CD14-positive monocyte (primary cell): ENCODE measurements at regions not wholly inside any gene's neighbourhood (a gene's known extent, or its start where the extent isn't known, plus 50 kb on each side); places are given as distances from the start of the nearest gene placed in this dataset.

Source experiments
- DNase-seq, 3 donors: peaks; one replicate each; pipeline ENCODE4 v3.0.0-alpha.2; 2011 to 2022
- H2AFZ ChIP-seq: 2 replicates; pipeline ENCODE4 v1.6.0; 2012; ENCODE audit warnings: mild to moderate bottlenecking, low read depth, low read length, inconsistent platforms; ENCODE audit not compliant: insufficient read depth, poor library complexity, severe bottlenecking
- H3K27ac ChIP-seq, 2 donors: 1 replicate in 1 of 2; 2 replicates in 1 of 2; pipeline ENCODE4 v1.5.1; 2012 to 2013; ENCODE audit warnings: low read length in 2 of 2, control low read depth in 1 of 2, inconsistent platforms in 1 of 2, low read depth in 1 of 2, mild to moderate bottlenecking in 1 of 2
- H3K27me3 ChIP-seq, 2 donors: one replicate each; pipeline versions ENCODE4 v1.6.0 to v1.6.1; 2011 to 2013; ENCODE audit warnings: low read length in 2 of 2; ENCODE audit not compliant: control insufficient read depth in 2 of 2, insufficient read depth in 2 of 2
- H3K36me3 ChIP-seq, 2 donors: replicated peaks in 1 of 2; 1 replicate in 1 of 2; 2 replicates in 1 of 2; pipeline versions ENCODE4 v1.5.1 to v1.6.1; 2012 to 2013; ENCODE audit warnings: low read length in 2 of 2, control low read depth in 1 of 2, inconsistent platforms in 1 of 2, mild to moderate bottlenecking in 1 of 2; ENCODE audit not compliant: insufficient read depth in 2 of 2, control insufficient read depth in 1 of 2
- H3K4me1 ChIP-seq, 2 donors: 1 replicate in 1 of 2; 2 replicates in 1 of 2; pipeline versions ENCODE4 v1.5.1 to v1.6.1; 2012 to 2013; ENCODE audit warnings: low read length in 2 of 2, control low read depth in 1 of 2, inconsistent platforms in 1 of 2, mild to moderate bottlenecking in 1 of 2, moderate library complexity in 1 of 2; ENCODE audit not compliant: insufficient read depth in 2 of 2, control insufficient read depth in 1 of 2
- H3K4me2 ChIP-seq: replicated peaks from 2 replicates; pipeline ENCODE3; 2012; ENCODE audit warnings: low read length, moderate library complexity, mild to moderate bottlenecking; ENCODE audit not compliant: poor library complexity, severe bottlenecking; ENCODE audit errors: extremely low read depth
- H3K4me3 ChIP-seq, 3 experiments: fragments of 200-600 bp in 1 of 3; sonication (generic) in 1 of 3; replicated peaks in 1 of 3; 1 replicate in 2 of 3; 2 replicates in 1 of 3; pipeline ENCODE4 v1.5.1; 2011 to 2013; ENCODE audit warnings: low read length in 3 of 3, mild to moderate bottlenecking in 3 of 3, control low read depth in 2 of 3, low read depth in 2 of 3, inconsistent platforms in 1 of 3, moderate library complexity in 1 of 3
- H3K79me2 ChIP-seq: 2 replicates; pipeline ENCODE4 v1.6.0; 2012; ENCODE audit warnings: mild to moderate bottlenecking, control low read depth, inconsistent platforms, low read length, moderate library complexity; ENCODE audit not compliant: insufficient read depth
- H3K9ac ChIP-seq: 2 replicates; pipeline ENCODE4 v1.6.0; 2017; ENCODE audit warnings: low read length, mild to moderate bottlenecking; ENCODE audit not compliant: insufficient read depth, poor library complexity, severe bottlenecking
- H3K9me3 ChIP-seq, 2 donors: replicated peaks in 1 of 2; 1 replicate in 1 of 2; 2 replicates in 1 of 2; pipeline versions ENCODE4 v1.5.1 to v1.6.1; 2012 to 2013; ENCODE audit warnings: low read length in 2 of 2, control low read depth in 1 of 2; ENCODE audit not compliant: control insufficient read depth in 1 of 2, insufficient read depth in 1 of 2
- H4K20me1 ChIP-seq: 2 replicates; pipeline ENCODE4 v1.6.0; 2012; ENCODE audit warnings: mild to moderate bottlenecking, low read length, control low read depth, moderate library complexity; ENCODE audit not compliant: insufficient read depth
- H3K27ac Mint-ChIP-seq, 7 donors: one replicate each; pipeline ENCODE4 v1.8.0; 2020; ENCODE audit warnings: mild to moderate bottlenecking in 7 of 7, mixed read lengths in 7 of 7, moderate library complexity in 6 of 7, inconsistent platforms in 2 of 7
- H3K27me3 Mint-ChIP-seq, 3 donors: one replicate each; pipeline ENCODE4 v1.8.0; 2021 to 2022; ENCODE audit warnings: low read depth in 3 of 3, mild to moderate bottlenecking in 3 of 3, mixed read lengths in 3 of 3, moderate library complexity in 3 of 3, inconsistent platforms in 1 of 3
- H3K36me3 Mint-ChIP-seq, 2 donors: one replicate each; pipeline ENCODE4 v1.8.0; 2020; ENCODE audit warnings: mixed read lengths in 2 of 2, inconsistent platforms in 1 of 2, mild to moderate bottlenecking in 1 of 2
- H3K4me1 Mint-ChIP-seq: one replicate; pipeline ENCODE4 v1.8.0; 2020; ENCODE audit warnings: mild to moderate bottlenecking, mixed read lengths
- H3K4me3 Mint-ChIP-seq, 2 donors: one replicate each; pipeline ENCODE4 v1.8.0; 2020; ENCODE audit warnings: mild to moderate bottlenecking in 2 of 2, mixed read lengths in 2 of 2, moderate library complexity in 1 of 2
- H3K9me3 Mint-ChIP-seq, 7 donors: one replicate each; pipeline ENCODE4 v1.8.0; 2020 to 2022; ENCODE audit warnings: mixed read lengths in 7 of 7, mild to moderate bottlenecking in 6 of 7, moderate library complexity in 6 of 7, inconsistent platforms in 2 of 7
- WGBS: methylation state at CpG from one replicate; pipeline ENCODE4 v1.1.5; 2013; ENCODE audit warnings: missing lambda C conversion rate; ENCODE audit not compliant: insufficient coverage; 5-methylcytosine and 5-hydroxymethylcytosine counted together
- intact Hi-C, 2 donors: fragments of 100-400 bp; cut with micrococcal nuclease; formaldehyde crosslinking; loops; one replicate each; pipeline versions ENCODE4 v1.15.0 to v1.15.1; 2023
- TF ChIP-seq, protein P1 (sequence below): fragments of 200-600 bp; IDR thresholded peaks from one replicate; pipeline ENCODE4 v1.8.0; 2022; ENCODE audit warnings: antibody characterized with exemption, mild to moderate bottlenecking

DNA sequence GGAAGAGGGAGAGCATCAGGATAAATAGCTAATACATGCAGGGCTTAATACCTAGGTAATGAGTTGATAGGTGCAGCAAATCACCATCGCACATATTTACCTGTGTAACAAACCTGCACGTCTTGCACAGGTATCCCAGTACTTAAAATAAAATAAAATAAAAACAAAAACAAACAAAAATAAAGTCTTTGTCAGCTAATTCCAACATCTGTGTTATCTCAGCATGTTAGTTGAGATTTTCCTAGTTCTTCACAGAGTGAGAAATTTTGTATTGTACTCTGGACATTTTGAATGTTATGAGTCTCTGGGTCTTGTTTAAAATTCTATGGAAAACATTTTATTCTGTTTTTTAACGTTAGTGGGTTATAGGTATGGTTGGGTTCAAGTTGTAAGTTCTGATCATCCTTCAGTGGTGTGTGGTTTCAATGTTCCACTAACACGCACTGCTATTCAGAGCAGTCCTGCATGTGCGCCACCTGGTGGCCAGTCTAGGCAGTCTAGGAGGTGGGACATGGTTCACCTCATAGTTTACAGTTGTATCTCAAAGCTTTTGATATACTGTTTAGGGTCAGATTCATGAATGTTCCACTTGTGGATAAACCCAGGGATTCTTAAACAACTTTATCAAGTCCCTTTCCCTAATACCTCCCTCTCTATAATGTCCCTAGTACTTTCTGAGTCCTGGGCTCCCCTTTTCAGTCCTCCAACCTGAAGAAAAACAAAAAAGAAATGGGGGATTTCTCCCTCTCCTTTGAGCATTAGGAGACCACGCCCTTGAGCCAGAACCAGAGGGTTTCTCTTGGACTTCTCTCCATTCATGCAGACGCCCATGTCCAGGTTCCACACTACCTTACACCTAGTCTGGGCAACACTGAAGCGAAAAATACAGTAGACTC, 213.4 kb upstream of the GATA6 start:
- no peaks in the 10 kb centered on the region for H3K79me2 ChIP-seq
- Mint-ChIP-seq H3K27ac (no peak overlapping the region), H3K4me1 (no peaks in the 10 kb centered on the region), H3K4me3 (no peak overlapping the region), H3K9me3 (peaks cover 0 to 5% (median 0%) of the 10 kb centered on the region in 7 donors), H3K27me3 (peaks cover 0 to 9% (median 2%) of the 10 kb centered on the region in 3 donors), H3K36me3 (no peaks in the 10 kb centered on the region)
- H3K4me2 ChIP-seq = no peak overlapping the region
- no peaks in the 10 kb centered on the region for H4K20me1 ChIP-seq
- 37% methylated on average over 5 of the region's 8 CpGs for WGBS
- H3K9me3 ChIP-seq = no peaks in the 10 kb centered on the region
- no peak overlapping the region for H2AFZ ChIP-seq
- H3K27ac ChIP-seq = no peak overlapping the region
- no peaks in the 10 kb centered on the region for H3K36me3 ChIP-seq
- H3K9ac ChIP-seq = no peak overlapping the region
- DNase-seq = peak; percentile 36 to 63 (median 51)
- TF ChIP-seq, protein P1, sequence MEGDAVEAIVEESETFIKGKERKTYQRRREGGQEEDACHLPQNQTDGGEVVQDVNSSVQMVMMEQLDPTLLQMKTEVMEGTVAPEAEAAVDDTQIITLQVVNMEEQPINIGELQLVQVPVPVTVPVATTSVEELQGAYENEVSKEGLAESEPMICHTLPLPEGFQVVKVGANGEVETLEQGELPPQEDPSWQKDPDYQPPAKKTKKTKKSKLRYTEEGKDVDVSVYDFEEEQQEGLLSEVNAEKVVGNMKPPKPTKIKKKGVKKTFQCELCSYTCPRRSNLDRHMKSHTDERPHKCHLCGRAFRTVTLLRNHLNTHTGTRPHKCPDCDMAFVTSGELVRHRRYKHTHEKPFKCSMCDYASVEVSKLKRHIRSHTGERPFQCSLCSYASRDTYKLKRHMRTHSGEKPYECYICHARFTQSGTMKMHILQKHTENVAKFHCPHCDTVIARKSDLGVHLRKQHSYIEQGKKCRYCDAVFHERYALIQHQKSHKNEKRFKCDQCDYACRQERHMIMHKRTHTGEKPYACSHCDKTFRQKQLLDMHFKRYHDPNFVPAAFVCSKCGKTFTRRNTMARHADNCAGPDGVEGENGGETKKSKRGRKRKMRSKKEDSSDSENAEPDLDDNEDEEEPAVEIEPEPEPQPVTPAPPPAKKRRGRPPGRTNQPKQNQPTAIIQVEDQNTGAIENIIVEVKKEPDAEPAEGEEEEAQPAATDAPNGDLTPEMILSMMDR = peak; percentile 96
- no peaks in the 10 kb centered on the region for H3K4me1 ChIP-seq
- H3K4me3 ChIP-seq = no peak overlapping the region
- intact Hi-C loops = loop anchor here (2.0 to 5.0 kb wide), 3 partner anchors 464 to 759 kb away; no protein-coding TSS in a partner anchor
- no peaks in the 10 kb centered on the region for H3K27me3 ChIP-seq

DNA sequence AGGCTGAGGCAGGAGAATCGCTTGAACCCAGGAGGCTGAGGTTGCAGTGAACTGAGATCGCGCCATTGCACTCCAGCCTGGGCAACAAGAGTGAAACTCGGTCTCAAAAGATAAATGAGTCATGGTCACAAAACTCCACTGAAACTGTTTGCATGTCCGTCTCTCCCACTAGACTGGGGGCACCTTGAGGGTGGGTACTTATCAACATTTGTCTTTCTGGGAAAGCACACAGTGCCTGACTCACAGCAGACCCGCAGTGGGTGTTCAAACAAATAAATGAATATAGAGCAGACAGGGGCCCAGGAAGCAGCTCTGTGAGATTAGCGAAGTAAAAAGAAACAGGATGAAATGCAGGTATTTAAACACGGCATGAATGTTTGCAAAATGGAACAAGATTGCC, 211.1 kb upstream of the GATA6 start:
- H3K9ac ChIP-seq = no peak overlapping the region
- no peaks in the 10 kb centered on the region for H4K20me1 ChIP-seq
- DNase-seq = no peak
- no peaks in the 10 kb centered on the region for H3K4me1 Mint-ChIP-seq
- H3K27ac ChIP-seq = no peak overlapping the region
- H2AFZ ChIP-seq = no peak overlapping the region
- H3K27ac Mint-ChIP-seq = no peak overlapping the region
- H3K4me3 Mint-ChIP-seq = no peak overlapping the region
- H3K79me2 ChIP-seq = no peaks in the 10 kb centered on the region
- no peaks in the 10 kb centered on the region for H3K27me3 ChIP-seq
- H3K27me3 Mint-ChIP-seq = peaks cover 2 to 6% (median 2%) of the 10 kb centered on the region in 3 donors
- WGBS = 97% methylated on average over 7 of the region's 8 CpGs
- H3K4me2 ChIP-seq = no peak overlapping the region
- H3K9me3 ChIP-seq = no peaks in the 10 kb centered on the region
- H3K4me3 ChIP-seq = no peak overlapping the region
- TF ChIP-seq, protein P1 = no peak
- intact Hi-C loops = loop anchor here (5.0 kb wide), 2 partner anchors 466 to 761 kb away; no protein-coding TSS in a partner anchor
- H3K36me3 ChIP-seq = no peaks in the 10 kb centered on the region
- no peaks in the 10 kb centered on the region for H3K4me1 ChIP-seq
- no peaks in the 10 kb centered on the region for H3K36me3 Mint-ChIP-seq
- H3K9me3 Mint-ChIP-seq = peaks cover 0 to 3% (median 0%) of the 10 kb centered on the region in 7 donors
